Transverse colon (tissue), 3 donors: ENCODE measurements at regions not wholly inside any gene's neighbourhood (a gene's known extent, or its start where the extent isn't known, plus 50 kb on each side); places are given as distances from the start of the nearest gene placed in this dataset.

Experiments
- CTCF ChIP-seq, 5 experiments: fragments of 200-600 bp in 3 of 5; fragments of 450-650 bp in 2 of 5; sonication (generic) in 3 of 5; IDR thresholded peaks; 1 replicate in 2 of 5; 2 replicates in 3 of 5; pipeline ENCODE4 v1.5.1; 2016 to 2017; ENCODE audit warnings: antibody characterized with exemption in 5 of 5, inconsistent platforms in 3 of 5, mild to moderate bottlenecking in 2 of 5, moderate library complexity in 1 of 5
- POLR2A ChIP-seq: fragments of 450-650 bp; IDR thresholded peaks from one replicate; pipeline ENCODE4 v1.6.1; 2016; ENCODE audit warnings: antibody characterized with exemption, mild to moderate bottlenecking, moderate library complexity

GRCh38 chr7:46908770-46909169, 673.1 kb downstream of the TNS3 start:
- TF ChIP-seq POLR2A (no peak), CTCF (IDR thresholded peaks at IDR 0.05) (no peak)
